ENCODE measurements at regions not wholly inside any gene's neighbourhood (a gene's known extent, or its start where the extent isn't known, plus 50 kb on each side); places are given as distances from the start of the nearest gene placed in this dataset.

GRCh38 chr10:44697116-44697515 lies 214.0 kb upstream of the TMEM72 start:
- TF ChIP-seq YY1 (IDR thresholded peaks at IDR 0.05; ENCODE audit: low read depth) (no peak), REST (IDR thresholded peaks at IDR 0.05; ENCODE audit: low read depth) (no peak), EGR1 (IDR thresholded peaks at IDR 0.05) (no peak), CREB1 (IDR thresholded peaks at IDR 0.05; ENCODE audit: low read depth) (no peak), ZBTB7A (IDR thresholded peaks at IDR 0.05; ENCODE audit: low read depth) (no peak), TAF1 (IDR thresholded peaks at IDR 0.05; ENCODE audit: low read depth) (no peak), CEBPB (IDR thresholded peaks at IDR 0.05) (no peak), USF1 (IDR thresholded peaks at IDR 0.05) (no peak), RAD21 (IDR thresholded peaks at IDR 0.05; ENCODE audit: low read depth) (no peak), EP300 (IDR thresholded peaks at IDR 0.05; ENCODE audit: borderline replicate concordance) (no peak)
